ENCODE measurements at regions not wholly inside any gene's neighbourhood (a gene's known extent, or its start where the extent isn't known, plus 50 kb on each side); places are given as distances from the start of the nearest gene placed in this dataset.

DNA sequence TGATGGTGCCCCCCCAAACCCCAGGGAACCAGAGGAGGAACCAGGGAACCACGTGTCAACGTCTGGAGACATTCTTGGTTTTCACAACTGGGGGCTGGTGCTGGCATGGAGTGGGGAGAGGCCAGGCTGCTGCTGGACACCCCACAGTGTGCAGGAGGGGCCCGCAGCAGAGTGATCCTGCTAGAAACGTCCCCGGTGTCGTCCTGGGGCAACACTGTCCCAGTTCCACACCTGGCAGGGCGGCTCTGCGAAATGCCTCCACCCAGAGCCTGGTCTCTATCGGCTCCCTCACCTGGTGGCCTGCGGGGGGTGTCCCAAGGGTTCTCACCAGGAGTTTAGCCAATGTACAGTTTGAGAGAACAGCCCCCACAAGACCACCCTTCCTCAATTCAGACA, 226.3 kb downstream of the CTTN start:
- DNase-seq (ENCODE audit: low read depth) = no peak

DNA sequence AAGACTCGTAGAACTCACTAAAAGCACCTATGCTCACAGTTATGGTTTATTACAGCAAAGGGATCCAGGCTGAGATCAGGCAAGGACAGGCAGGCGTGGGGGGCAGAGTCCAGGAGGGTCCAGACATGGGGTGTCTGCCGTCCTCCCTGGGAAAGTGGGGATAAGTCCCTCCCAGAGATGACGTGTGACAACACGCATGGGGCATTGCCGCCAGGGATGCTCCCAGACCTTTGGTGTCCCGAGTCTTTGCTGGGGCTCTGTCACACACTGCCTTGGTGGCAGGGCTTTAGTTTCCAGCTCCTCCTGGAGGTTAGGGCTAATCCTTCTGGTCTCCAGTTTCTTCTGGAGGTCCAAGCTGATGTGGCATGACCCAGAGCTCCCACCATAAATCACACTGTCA, 226.7 kb downstream of the CTTN start:
- no peak for DNase-seq (ENCODE audit: low read depth)

DNA sequence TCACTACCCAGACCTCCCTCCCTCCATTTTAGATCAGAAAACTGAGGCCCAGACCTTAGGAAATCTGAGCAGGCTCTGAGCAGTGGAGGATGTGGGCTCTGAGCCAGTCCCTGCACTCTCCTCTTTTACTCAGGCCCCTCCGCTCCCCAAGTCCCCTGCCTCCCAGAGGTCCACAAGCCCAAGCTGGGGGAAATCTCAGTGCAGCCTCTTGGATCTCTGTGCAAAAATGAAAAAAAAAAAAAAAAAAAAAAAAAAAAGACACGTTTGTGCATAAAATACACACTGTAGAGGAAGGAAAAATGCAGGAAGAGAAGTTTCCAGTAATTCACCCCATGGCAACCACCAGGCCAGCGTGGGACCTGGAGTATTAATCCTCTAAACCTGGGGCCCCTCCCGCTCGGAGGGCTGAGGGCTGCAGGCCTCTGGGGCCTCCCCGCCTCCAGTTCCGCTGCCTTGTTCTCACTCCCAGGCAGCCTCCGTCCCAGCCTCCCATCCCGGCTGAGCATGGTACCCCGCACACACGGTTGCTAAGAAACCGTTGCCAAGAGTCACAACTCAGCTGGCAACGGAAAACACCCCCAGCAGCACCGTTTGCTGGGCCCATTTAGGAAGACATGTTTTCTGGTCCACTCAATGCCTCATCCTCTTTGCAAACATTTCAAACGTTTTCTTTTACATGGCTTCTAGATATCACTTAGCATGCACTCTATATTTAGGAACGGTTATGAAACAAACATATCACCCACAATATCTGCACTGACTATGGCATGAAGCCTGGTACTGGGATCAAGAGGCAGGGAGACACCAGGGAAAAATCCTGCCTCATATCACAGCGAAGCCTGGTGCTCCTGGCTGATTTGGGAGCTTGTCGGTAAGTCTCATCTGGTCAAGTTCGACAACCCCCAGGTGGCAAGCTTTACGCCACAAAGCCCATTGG, 227.5 kb downstream of the CTTN start:
- no peak for DNase-seq (ENCODE audit: low read depth)

- no peak for DNase-seq (ENCODE audit: low read depth)
Measured at GRCh38 chr11:70627219-70627618, 228.9 kb downstream of the CTTN start.

DNA sequence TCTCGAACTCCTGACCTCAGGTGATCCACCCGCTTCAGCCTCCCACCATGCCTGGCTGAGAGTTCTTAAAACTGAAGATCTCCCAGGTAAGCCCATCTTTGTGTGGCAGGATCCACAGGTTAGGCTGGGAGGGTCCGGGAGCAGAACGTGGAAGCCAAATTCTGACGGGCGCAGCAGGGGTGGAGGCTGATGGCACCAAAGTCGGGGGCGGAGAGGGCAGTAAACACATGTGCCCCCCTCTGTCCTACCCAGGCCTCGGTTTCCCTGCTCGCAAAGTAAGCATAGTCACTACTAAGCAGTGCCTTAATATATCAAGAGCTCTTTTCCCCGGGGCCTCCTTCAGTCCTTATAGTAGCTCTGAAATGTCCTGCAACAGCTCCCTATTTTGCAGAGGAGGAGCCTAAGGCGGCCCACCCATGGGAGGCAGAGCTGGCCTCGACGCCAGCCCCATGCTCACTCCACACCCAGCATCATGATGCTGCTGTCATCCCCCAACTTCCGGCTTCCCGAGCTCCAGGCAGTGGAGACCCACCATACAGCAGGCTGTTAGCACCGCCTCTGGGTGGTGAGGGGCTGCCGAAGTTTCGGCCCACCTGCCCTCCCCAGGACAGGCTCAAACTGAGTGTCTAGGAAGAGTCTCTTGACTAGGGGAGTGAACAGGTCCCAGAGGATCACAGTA, 230.0 kb downstream of the CTTN start:
- DNase-seq (ENCODE audit: low read depth) = no peak

DNA sequence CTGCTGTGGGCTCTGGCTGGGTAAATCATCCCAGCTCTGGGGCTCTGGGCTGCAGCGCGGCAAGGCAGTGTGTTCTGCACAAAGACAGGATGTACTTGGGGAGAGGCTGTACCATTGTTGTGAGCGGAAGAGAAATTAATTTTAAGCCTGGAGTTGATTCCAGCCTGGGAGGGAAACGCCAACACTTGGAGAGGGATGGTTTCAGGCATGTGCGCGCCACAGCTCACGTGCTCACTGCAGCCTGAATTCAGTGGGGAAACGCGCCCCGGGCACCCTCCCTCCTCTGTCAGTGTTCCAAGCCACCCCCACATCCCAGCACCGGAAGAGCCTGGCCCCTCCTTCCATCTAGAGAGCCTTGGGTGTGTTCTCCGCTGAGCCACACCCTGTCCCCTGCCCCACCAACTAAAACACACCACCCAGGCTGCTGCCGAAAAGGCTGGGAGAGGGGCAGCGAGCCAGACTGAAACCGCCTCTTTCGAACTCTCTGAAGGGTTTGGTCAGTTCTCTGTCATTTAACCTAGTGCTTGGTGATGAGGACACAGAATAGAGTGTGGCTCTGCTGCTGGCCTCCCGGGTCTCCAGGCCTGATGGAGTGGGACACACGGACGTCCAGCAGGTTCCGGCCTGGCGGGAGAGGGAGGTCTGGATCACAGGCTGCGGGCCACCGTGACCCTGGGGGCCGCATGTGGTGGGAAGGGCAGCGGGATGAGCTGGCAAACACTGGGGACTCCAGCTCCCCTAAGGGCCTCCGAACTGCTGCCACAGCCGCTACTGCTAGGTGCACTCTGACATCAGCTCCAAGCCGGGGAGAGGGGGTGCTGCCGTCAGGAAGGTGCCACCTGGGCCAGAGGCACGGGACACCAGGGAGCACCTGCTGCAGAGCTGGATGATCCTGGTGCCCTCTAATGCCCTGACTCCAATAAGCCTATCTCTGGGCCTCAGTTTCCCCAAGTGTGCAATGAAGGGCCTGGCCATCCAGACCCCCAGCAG, 230.8 kb downstream of the CTTN start:
- no peak for DNase-seq (ENCODE audit: low read depth)

DNA sequence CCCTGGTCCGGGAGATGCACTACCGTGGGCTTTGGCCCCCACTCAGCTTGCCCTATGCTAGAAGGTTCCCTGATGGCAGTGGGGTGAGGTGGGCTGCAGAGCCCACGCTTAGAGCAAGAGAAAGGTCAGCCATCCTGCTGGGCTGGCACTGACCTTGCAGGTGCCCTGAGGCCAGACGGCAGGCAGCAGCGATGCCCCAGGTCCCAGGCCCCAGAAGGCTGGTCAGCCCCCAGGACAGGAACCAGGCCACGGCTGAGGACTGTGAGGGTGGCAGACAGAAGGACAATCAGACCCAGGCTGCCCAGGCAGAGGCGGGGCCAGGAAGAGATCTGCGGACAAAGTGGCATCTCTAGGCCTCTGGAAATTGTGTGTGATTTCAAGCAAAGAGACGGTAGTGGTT, 231.7 kb downstream of the CTTN start:
- DNase-seq (ENCODE audit: low read depth) = no peak

GRCh38 chr11:70630816-70631623, 232.7 kb downstream of the CTTN start:
- no peak for DNase-seq (ENCODE audit: low read depth)

DNA sequence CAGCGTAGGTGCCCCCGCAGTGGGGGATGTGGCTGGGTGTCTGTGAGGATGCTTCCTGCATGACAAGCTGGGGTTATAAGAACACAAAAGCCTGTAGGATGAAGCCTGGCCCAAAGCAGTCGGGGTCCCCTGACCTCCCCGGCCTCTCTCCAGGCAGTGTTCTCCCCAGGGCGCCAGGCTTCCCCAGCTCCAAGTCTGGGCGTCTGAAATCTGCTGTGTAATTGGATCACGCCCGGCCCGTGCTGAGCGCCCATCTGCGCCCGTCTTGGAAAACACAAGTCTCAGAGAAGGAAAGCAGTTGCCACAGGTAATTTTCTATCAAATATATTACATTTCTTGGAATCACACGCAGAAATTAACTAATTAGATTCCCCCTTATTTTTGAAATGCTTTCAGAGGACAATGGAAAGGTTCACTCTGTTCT, 233.3 kb downstream of the CTTN start:
- no peak for DNase-seq (ENCODE audit: low read depth)

- DNase-seq (ENCODE audit: low read depth) = no peak
Measured at GRCh38 chr11:70633610-70634009, 235.3 kb downstream of the CTTN start.

DNA sequence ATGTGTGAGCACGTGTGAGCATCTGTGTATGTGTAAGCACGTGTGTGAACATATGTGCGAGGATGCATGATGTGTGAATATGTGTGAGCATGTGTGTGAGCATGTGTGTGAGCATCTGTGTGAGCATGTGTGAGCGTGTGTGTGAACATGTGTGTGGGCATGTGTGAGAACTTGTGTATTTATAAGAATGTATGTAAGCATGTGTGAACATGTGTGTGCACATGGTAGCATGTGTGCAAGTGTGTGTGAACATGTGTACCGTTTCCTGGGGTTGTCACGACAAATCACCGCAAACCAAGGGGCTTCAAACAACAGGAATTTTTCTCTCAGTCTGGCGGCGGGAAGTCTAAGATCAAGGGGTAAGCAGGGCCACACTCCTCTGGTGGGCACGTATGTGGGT, 238.3 kb downstream of the CTTN start:
- no peak for DNase-seq (ENCODE audit: low read depth)

DNA sequence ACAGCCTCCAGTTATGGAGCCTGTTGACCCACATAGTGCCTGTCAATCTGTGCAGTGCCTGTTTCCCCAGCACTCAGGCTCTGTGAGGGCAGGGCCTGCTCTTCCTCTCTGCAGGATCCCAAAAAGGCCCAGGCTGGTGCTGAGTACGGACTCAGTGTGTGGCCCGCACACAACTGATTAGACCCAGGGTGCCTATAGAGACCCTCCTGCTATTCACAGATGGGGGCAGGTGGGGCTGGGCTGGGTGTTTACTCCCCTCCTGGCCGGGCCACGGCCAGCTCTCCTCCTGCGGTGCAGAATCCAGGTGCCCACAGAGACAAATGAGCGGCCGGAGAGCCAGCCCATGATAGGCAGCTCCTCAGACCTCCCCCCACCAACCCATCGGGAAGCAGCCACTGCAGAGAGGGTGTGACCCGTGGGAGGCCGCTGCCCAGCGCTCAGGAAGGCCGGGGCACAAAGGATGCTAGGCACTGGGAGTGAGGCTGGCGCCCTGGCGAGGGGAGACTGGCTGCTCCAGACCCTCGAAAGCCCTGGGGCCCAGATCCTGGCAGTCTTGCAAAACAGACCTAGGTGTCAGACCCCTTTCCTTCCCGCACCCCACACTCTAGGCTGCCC, 239.0 kb downstream of the CTTN start:
- DNase-seq (ENCODE audit: low read depth) = no peak

- no peak for DNase-seq (ENCODE audit: low read depth)
Measured at GRCh38 chr11:70637949-70638583, 239.7 kb downstream of the CTTN start.

DNA sequence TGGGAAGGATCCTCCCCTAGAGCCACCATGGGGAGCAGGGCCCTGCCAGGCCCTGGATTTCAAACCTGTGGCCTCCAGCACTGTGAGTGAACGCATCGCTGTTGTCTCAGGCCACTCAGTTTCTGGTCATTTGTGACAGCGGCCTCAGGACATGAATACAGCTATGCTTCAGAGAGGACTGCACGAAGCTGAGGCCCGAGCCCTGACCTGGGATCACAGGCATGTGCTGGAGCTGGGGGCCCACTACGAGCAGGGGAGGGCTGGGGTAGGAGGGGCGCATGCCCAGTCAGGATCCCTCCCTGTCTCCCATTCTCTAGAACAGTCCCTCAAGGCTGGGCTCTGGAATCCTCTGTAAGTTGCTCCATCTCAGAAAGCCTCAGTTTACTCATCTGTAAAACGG, 242.1 kb downstream of the CTTN start:
- DNase-seq (ENCODE audit: low read depth) = no peak

- no peak for DNase-seq (ENCODE audit: low read depth)
Measured at GRCh38 chr11:70641369-70641768, 243.0 kb downstream of the CTTN start.

DNA sequence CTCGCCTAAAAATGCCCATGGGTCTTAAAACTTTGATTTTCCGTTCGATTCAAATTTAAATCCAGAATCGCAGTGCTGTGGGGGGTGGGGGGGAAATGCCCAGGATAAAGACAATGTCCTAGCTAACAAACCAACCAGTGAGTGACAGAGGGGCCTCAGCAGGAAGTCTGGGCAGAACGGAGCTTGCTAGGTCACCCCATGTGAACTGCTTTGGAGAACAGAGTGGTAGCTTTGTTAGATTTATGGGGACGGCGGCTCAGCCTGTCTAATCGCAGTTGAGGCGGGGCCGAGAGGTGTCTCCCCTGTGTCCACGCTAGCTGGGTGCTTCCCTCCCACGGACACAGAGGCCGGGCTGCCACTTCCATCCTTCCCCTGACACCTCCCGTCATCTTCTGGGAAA, 243.9 kb downstream of the CTTN start:
- no peak for DNase-seq (ENCODE audit: low read depth)

- no peak for DNase-seq (ENCODE audit: low read depth)
Measured at GRCh38 chr11:70643642-70644041, 245.3 kb downstream of the CTTN start.

- DNase-seq (ENCODE audit: low read depth) = no peak
Measured at GRCh38 chr11:70644343-70645060, 246.2 kb downstream of the CTTN start.

- no peak for DNase-seq (ENCODE audit: low read depth)
Measured at GRCh38 chr11:70645537-70645936, 247.2 kb downstream of the CTTN start.
